Natural killer cell (primary cell): ENCODE measurements at regions not wholly inside any gene's neighbourhood (a gene's known extent, or its start where the extent isn't known, plus 50 kb on each side); places are given as distances from the start of the nearest gene placed in this dataset.

ENCODE experiments used
- ATAC-seq, 3 donors: fragments of 150-1000 bp in 2 of 3; fragments of 200-7000 bp in 1 of 3; cut with Tn5 transposase; 1 replicate in 1 of 3; 2 replicates in 2 of 3; pipeline ENCODE4 v1.10.0; 2021; ENCODE audit warnings: mild to moderate bottlenecking in 2 of 3, moderate library complexity in 2 of 3
- DNase-seq, 2 donors: peaks; one replicate each; pipeline versions ENCODE4 v3.0.0 to v3.0.0-alpha.2; 2013 to 2021; ENCODE audit warnings: mixed read lengths in 1 of 2
- H3K27ac ChIP-seq: one replicate; pipeline ENCODE4 v1.5.1; 2013; ENCODE audit warnings: mild to moderate bottlenecking, low read length
- H3K27me3 ChIP-seq: one replicate; pipeline ENCODE4 v1.6.1; 2013; ENCODE audit warnings: low read length; ENCODE audit not compliant: control insufficient read depth, insufficient read depth
- H3K36me3 ChIP-seq: one replicate; pipeline ENCODE4 v1.6.1; 2013; ENCODE audit warnings: low read length; ENCODE audit not compliant: control insufficient read depth, insufficient read depth
- H3K4me1 ChIP-seq: one replicate; pipeline ENCODE4 v1.6.1; 2013; ENCODE audit warnings: low read length; ENCODE audit not compliant: control insufficient read depth, insufficient read depth
- H3K4me3 ChIP-seq: one replicate; pipeline ENCODE4 v1.5.1; 2013; ENCODE audit warnings: low read length
- H3K9me3 ChIP-seq: one replicate; pipeline ENCODE4 v1.6.1; 2013; ENCODE audit warnings: low read length; ENCODE audit not compliant: control insufficient read depth, insufficient read depth
- H3K27ac Mint-ChIP-seq, 2 donors: one replicate each; pipeline ENCODE4 v1.8.0; 2022; ENCODE audit warnings: mild to moderate bottlenecking in 2 of 2, mixed read lengths in 2 of 2, moderate library complexity in 1 of 2
- H3K27me3 Mint-ChIP-seq, 2 donors: one replicate each; pipeline ENCODE4 v1.8.0; 2022; ENCODE audit warnings: low read depth in 2 of 2, mixed read lengths in 2 of 2
- H3K36me3 Mint-ChIP-seq: one replicate; pipeline ENCODE4 v1.8.0; 2022; ENCODE audit warnings: mixed read lengths
- H3K4me1 Mint-ChIP-seq, 2 donors: one replicate each; pipeline ENCODE4 v1.8.0; 2022; ENCODE audit warnings: mixed read lengths in 2 of 2
- H3K4me3 Mint-ChIP-seq: one replicate; pipeline ENCODE4 v1.8.0; 2022; ENCODE audit warnings: mild to moderate bottlenecking, moderate library complexity, mixed read lengths
- H3K9me3 Mint-ChIP-seq, 2 donors: one replicate each; pipeline ENCODE4 v1.8.0; 2022; ENCODE audit warnings: mixed read lengths in 2 of 2
- CTCF ChIP-seq: fragments of 200-600 bp; IDR thresholded peaks from one replicate; pipeline ENCODE4 v1.8.0; 2022; ENCODE audit warnings: antibody characterized with exemption
- WGBS: methylation state at CpG from one replicate; pipeline ENCODE4 v1.1.7; 2013; ENCODE audit warnings: missing lambda C conversion rate; ENCODE audit not compliant: insufficient coverage; 5-methylcytosine and 5-hydroxymethylcytosine counted together
- intact Hi-C: fragments of 100-400 bp; cut with micrococcal nuclease; formaldehyde crosslinking; loops from one replicate; pipeline ENCODE4 v1.14.2; 2022

GRCh38 chr2:53235836-53236582 lies 531.6 kb upstream of the CHAC2 start:
- H3K27ac Mint-ChIP-seq = no peak overlapping the region
- intact Hi-C loops = no loop called here

GRCh38 chr2:53234548-53234903 lies 533.1 kb upstream of the CHAC2 start:
- H3K9me3 ChIP-seq = no peaks in the 10 kb centered on the region
- peaks cover 3% of the 10 kb centered on the region for H3K4me1 ChIP-seq
- DNase-seq = no peak
- no peak overlapping the region for H3K27ac ChIP-seq
- no peak overlapping the region for H3K4me3 ChIP-seq
- TF ChIP-seq CTCF = no peak
- no peaks in the 10 kb centered on the region for H3K36me3 ChIP-seq
- 44% methylated on average over 1 of the region's 1 CpG for WGBS
- H3K4me3 Mint-ChIP-seq = no peak overlapping the region
- peaks cover 31 to 33% of the 10 kb centered on the region in 2 donors for H3K4me1 Mint-ChIP-seq
- no peak overlapping the region for H3K27ac Mint-ChIP-seq
- no peaks in the 10 kb centered on the region for H3K27me3 ChIP-seq
- H3K36me3 Mint-ChIP-seq = no peaks in the 10 kb centered on the region
- intact Hi-C loops = no loop called here
- no peaks in the 10 kb centered on the region for H3K27me3 Mint-ChIP-seq
- ATAC-seq = no peak
- H3K9me3 Mint-ChIP-seq = peaks cover 0 to 4% of the 10 kb centered on the region in 2 donors

More at GRCh38 chr2:53235836-53236582, 531.6 kb upstream of the CHAC2 start:
- no peaks in the 10 kb centered on the region for H3K27me3 ChIP-seq
- H3K9me3 Mint-ChIP-seq = peaks cover 0 to 4% of the 10 kb centered on the region in 2 donors
- no peaks in the 10 kb centered on the region for H3K36me3 Mint-ChIP-seq
- H3K27me3 Mint-ChIP-seq = no peaks in the 10 kb centered on the region
- H3K27ac ChIP-seq = no peak overlapping the region
- no peaks in the 10 kb centered on the region for H3K9me3 ChIP-seq
- no peak overlapping the region for H3K4me3 Mint-ChIP-seq
- TF ChIP-seq CTCF = no peak
- no peaks in the 10 kb centered on the region for H3K36me3 ChIP-seq
- DNase-seq (no peak), ATAC-seq (no peak)
- no peak overlapping the region for H3K4me3 ChIP-seq
- WGBS = 4% methylated on average over 1 of the region's 1 CpG
- H3K4me1 Mint-ChIP-seq = peaks cover 22 to 27% of the 10 kb centered on the region in 2 donors
- peaks cover 3% of the 10 kb centered on the region for H3K4me1 ChIP-seq

GRCh38 chr2:53233759-53234547 lies 533.7 kb upstream of the CHAC2 start:
- peaks cover 3% of the 10 kb centered on the region for H3K4me1 ChIP-seq
- WGBS = 90% methylated on average over 4 of the region's 4 CpGs
- no peak for DNase-seq
- H3K9me3 ChIP-seq = no peaks in the 10 kb centered on the region
- H3K27ac Mint-ChIP-seq = no peak overlapping the region
- no peak for ATAC-seq
- H3K4me1 Mint-ChIP-seq = peaks cover 31 to 36% of the 10 kb centered on the region in 2 donors
- H3K4me3 ChIP-seq = no peak overlapping the region
- no peak for TF ChIP-seq CTCF
- H3K9me3 Mint-ChIP-seq = peaks cover 2 to 4% of the 10 kb centered on the region in 2 donors
- H3K27me3 ChIP-seq = no peaks in the 10 kb centered on the region
- H3K27me3 Mint-ChIP-seq = no peaks in the 10 kb centered on the region
- H3K27ac ChIP-seq = no peak overlapping the region
- intact Hi-C loops = no loop called here
- no peaks in the 10 kb centered on the region for H3K36me3 ChIP-seq
- no peaks in the 10 kb centered on the region for H3K36me3 Mint-ChIP-seq
- no peak overlapping the region for H3K4me3 Mint-ChIP-seq
